ENCODE measurements at regions not wholly inside any gene's neighbourhood (a gene's known extent, or its start where the extent isn't known, plus 50 kb on each side); places are given as distances from the start of the nearest gene placed in this dataset.

GRCh38 chr7:84654273-84654672, 459.7 kb upstream of the SEMA3A start:
- TF ChIP-seq CTCF (conservative IDR thresholded peaks at IDR 0.05; ENCODE audit: low read depth, low read length) (no peak), EZH2phosphoT487 (IDR thresholded peaks at IDR 0.05; ENCODE audit: borderline replicate concordance, low read length) (no peak)

All from PC-3 (cell line).